CD1c-positive myeloid dendritic cell (primary cell): ENCODE measurements at regions not wholly inside any gene's neighbourhood (a gene's known extent, or its start where the extent isn't known, plus 50 kb on each side); places are given as distances from the start of the nearest gene placed in this dataset.

Experiments used
- DNase-seq: peaks from one replicate; pipeline ENCODE4 v3.0.0-alpha.2; 2016; ENCODE audit errors: extremely low spot score

DNA sequence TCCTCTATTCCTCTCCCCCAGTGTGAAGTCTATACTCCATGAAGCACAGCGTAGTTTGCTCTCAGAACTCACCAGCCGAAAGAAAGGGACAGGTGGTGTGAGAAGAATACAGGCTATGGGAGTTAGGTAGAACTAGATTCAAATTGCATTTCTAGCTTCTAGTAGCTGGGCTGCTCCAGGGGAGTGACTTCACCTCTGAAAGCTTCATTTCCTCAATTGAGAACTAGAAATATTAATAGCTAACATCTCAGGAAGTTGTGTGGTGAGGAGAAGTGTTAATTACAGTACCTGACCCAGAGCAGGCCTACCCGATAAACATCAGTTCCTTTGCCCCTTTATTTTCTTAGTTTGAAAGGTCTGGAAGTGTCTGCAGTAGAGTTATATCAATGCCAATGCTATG is 484.7 kb upstream of the TENM4 start:
- no peak for DNase-seq

DNA sequence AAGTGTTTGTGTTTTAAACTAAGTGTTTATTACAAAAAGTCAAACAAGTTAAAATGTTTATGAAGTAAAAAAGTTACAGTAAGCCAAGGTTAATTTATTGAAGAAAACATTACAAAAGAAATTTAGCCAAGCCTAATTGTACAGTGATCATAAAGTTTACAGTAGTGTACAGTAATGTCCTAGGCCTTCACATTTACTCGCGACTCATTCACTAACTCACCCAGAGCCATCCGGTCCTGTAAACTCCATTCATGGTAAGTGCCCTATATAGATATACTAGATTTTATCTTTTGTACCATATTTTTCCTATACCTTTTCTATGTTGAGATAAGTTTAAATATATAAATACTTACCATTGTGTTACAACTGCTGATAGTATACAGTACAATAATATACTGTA is 481.8 kb upstream of the TENM4 start:
- no peak for DNase-seq

DNA sequence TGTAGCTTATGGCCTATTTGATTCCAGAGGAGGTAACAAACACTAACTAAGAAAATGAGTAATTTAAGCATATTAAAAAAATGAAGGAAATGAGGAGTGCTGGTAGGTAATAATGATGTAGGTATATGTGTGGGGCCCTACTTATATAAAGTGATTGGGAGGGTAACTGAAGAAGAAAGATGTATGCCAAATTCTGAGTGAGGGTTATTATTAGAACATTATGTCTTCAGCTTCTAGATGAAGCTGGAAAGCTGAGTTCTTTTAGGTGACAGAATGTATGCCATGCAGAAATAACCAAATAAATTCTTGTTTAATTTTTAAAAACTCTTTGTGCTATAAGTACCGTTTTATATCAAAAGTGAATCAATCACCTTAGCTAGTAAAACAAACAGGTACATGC is 479.6 kb upstream of the TENM4 start:
- no peak for DNase-seq

DNA sequence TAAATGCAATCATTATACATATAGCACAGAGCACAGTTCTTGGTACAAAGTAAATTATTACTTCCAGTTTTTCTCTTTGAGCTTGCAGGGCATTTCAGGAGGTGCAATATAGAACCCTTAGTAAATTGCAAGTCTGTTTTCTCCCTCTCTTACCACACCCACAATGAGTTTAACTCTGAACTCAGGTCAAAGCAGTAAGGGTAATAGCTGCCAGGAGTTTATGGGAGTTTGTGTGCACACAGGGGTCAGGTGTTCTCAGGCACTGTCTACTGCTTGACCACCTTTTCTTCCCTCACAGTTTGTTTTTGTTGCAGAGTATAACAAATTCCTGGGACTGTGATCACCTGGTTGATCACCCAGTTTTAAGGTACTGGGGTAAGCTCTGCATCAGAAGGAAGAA is 478.5 kb upstream of the TENM4 start:
- no peak for DNase-seq

DNA sequence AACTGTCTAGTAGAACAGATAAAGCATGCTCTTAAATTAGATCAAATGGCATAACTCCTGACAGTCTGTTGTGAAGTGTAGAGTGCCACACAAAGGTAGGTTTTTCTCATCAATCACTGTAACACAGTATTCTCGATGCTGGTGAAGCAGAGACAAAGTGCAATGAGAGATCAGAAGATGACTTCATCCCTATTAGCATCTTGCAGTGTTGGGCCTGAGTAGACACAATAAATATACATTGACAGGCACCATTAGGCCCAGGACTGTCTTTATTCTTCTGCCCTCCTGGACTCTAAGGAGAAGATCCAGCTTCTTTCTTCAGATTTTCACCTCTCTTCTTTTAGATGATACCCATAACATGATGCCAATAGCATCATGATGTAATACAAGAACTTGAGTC is 478.0 kb upstream of the TENM4 start:
- no peak for DNase-seq

DNA sequence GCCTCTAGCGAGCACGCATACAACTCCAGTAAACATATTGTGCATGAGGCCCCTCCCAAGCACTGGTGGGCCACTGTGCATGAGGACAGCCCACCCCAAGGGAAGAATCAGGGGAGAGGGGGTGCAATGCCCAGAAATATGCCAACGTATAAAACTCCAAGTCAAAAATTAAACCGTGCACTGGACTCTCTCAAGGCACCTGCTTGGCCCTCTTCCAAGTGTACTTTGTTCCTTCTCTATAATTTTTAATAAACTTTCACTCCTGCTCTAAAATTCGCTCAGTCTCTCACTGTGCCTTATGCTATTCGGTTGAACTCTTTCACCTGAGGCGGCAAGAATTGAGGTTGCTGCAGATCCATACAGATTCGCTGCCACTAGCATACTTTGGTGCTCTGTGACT is 465.3 kb upstream of the TENM4 start:
- no peak for DNase-seq

DNA sequence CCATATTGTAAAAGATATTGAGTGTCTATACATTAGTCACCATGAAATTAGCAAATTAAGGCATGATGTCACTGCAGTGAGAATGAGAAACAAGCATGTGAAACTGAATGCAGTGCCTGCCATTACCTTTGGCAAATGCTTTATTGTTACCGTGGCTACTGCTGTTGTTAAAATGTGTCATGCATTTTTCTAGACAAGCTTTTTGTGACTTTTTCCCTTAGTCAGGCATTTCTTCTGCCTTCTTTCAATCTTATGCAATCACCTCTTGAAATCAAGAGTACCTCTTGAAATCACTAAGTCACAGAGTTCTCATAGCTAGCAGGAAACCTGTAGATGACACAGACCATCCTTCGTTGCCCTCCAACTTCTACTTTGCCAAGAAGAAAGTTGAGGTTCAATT is 461.7 kb upstream of the TENM4 start:
- DNase-seq = no peak

DNA sequence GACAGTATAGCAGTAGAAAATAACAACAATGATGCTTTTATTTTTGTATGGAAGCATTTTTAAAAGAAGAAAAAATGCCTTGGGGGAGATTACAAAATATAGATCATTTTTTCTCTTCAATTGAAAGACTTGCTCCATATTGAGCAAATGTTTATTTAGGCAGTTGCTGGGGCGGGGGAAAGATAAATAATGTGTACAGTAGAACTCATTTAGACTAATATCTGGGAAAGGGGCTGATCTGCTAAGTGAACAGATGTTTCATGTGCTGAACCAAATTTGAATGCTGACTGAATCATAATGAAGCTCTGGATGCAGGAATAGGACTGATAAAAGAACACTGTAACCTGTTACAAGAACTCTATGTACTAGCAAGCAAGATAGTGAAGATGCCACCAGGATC is 457.1 kb upstream of the TENM4 start:
- no peak for DNase-seq

DNA sequence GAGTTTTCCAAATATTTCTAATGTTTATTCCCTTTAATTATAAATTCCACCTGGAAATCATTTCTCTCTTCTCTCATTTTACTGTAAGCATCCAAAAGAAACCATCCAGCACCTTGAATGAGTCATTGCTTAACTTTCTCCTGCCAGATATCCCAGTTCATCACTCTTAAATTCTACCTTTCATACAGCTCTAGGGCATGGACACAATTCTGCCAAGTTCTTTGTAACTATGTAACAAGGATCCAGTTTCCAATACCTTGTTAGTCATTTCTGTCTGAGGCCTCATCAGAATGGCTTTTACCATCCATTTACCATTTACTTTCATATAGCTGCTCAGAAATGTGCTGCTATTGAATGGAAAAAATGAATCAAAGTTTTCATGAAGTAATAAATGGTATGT is 455.4 kb upstream of the TENM4 start:
- no peak for DNase-seq

DNA sequence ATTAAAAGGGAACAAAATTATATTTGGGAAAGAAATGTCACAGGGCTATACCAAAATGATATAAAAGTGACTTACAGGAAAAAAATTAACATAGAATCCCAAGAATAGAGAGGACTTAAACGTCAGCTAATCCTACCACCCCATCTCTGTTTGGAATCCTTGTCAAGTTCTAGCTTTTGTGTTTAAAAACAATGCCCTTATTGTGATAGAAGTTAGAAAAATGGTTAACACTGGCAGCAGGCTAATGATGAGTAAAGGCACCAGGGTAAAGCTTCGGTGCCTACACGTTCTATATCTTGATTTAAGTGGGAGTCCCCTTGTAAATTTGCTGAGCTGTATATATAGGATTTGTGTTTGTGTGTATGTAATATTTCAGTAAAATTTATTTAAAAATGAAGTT is 453.3 kb upstream of the TENM4 start:
- DNase-seq = no peak

DNA sequence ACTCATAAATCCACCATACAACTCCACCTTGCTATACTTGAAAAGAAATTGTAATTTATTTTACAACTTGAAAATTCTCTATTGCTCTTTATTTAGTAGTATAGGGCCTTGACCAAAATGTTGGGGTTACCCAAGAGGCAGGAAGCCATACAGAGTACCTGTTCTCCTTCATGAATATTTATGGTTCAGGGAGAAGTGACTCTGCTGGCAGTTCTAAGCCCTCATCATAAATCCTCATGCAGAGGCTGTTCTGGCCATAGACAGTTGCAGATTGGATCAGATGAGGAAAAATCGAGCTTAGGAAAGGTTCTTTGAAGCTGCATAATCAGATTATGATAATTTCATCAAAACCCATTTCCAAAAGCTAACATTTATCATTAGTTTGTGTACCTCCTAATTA is 449.4 kb upstream of the TENM4 start:
- no peak for DNase-seq

DNA sequence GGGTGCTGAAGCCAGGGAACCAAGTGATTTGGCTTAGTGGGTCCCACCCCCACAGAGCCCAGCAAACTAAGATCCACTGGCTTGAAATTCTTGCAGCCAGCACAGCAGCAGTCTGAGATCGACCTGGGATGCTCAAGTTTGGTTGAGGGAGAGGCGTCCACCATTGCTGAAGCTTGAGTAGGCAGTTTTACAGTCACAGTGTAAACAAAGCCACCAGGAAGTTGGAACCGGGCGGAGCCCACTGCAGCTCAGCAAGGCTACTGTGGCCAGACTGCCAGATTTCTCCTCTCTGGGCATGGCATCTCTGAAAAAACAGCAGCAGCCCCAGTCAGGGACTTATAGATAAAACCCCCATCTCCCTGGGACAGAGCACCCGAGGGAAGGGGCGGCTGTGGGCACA is 424.1 kb upstream of the TENM4 start:
- DNase-seq = no peak

DNA sequence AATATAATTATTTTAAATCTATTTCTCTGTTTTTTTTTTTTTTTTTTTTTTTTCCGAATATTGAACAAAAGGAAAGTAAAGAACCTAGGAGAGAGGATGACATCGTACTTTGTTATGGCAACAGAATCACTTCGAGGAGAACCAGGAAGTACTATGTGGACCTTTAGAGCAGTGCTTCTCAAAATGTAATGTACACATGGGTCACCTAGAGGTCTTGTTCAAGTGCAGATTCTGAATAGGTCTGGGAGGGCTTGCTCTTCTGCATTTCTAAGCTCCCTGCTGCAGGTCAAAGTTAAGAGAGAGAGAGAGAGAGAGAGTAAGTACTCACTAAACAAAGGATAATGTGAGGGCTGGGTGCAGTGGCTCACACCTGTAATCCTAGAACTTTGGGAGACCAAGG is 419.5 kb upstream of the TENM4 start:
- no peak for DNase-seq

DNA sequence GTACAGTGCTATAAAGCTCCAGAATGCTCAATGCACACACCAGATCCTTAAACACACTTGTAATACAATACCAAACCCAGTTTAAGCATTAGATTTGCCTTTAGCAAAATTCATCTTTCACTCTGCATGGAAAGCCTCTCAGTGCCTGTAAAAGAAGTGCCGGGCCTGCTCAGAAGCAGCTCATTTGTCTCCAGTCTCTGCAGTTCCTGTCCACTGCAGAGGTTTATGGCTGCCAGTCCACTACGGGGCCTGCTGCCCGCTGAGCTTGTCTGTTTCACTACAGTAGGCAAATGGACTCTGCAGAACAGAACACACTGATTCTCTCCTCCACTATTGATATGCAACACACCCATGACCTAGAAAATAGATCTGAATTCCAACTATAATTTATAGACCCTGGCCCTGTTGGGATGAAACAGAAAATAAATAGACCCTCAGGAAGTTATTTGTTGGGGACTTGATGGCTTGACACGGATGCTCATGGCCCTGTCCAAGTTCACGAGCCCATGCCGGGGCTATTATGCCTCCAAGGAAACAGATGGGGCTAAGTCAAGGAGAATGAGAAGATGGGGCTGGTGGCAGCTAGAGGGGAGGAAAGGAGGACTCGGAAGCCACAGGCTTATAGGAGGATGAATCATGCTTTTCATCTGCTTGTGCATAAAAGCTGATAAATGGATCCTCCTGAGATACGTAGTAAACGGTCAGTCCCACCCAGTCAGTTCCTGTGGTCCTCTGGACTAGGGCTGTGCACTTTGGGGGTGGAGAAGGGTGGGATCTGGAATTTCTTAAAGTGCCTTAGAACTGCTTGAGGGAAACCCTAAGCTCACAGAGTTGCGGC is 416.8 kb upstream of the TENM4 start:
- DNase-seq = no peak

DNA sequence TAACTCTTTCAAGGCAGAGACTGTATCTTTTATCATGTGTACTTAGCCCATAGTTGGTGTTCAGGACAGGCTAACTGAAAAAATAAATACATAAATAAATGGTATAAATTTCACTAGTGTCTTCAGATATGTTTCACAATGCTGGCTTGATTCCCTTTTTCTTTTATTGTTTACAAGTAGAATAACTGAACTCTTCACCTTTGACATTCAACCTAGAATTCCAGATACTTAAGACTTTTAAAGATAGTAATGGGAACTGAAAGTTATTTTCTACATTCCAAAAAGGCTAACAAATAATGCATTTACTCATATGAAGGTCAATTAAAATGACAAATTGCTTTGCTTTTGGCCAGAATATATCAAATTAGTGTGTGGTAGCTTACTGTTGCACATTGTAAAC is 411.3 kb upstream of the TENM4 start:
- DNase-seq = no peak

DNA sequence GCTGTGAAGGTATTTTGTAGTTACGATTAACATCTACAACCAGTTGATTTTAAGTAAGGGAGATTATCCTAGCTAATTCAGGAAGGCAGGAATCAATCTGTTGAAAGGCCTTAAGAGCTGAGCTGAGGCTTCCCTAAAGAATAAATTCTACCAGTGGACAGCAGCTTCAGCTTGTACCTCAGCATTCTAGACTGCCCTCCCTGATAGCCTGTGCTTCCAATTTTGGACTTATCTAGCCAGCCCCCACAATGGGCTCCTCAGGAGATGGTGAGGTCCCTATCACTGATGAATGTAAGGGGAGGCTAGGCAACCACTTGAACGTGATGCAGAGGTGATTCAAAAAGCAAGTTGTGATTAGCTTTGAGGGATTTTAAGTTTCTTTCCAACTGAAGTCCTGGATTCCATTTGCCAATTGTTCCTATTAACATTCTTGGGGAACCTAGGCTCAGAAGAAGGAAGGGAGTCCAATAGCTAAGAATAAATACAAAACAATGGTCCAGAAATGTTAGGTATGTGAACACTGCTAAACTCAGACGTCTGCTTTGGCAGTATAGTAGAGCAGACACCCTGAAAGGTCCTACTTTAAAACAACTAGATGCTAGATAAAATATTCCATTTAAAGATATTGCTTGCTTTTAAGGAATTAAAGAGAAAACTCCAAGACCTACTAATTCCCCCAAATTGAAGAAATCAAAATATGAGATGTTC is 404.3 kb upstream of the TENM4 start:
- DNase-seq = no peak

DNA sequence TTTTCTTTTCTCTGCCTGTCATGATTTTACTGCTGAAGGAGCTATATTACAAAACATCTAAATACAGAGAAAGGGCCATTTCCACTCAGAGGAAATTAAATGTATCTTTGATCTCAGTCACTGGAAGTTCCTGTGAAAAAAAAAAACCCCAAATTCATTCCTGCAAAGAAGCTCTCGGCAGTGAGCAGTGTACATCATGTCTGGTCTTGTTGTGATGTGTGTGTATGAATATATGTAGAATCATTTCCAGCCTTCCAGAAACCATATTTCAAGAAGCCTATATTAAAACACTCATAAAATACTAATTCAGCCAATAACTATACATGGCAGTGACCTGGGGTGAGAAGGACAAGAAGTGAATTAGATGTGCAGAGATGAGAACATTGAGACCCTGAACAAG is 393.2 kb upstream of the TENM4 start:
- no peak for DNase-seq

DNA sequence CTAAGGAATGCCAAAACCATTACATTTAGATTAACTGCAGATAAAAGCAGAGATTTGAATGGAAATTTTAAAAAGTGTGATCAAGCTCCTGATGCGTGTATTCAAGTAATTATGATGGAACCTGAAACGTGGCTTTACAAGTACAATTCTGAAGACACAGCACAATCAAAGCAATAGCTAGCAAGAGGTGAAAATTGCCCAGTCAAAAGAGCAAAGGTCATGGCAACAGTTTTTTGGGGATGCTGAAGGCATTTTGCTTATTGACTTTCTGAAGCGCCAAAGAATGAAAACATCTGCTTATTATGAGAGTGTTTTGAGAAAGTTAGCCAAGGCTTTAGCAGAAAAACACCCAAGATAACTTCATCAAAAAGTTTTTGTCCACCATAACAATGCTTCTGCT is 389.6 kb upstream of the TENM4 start:
- no peak for DNase-seq

DNA sequence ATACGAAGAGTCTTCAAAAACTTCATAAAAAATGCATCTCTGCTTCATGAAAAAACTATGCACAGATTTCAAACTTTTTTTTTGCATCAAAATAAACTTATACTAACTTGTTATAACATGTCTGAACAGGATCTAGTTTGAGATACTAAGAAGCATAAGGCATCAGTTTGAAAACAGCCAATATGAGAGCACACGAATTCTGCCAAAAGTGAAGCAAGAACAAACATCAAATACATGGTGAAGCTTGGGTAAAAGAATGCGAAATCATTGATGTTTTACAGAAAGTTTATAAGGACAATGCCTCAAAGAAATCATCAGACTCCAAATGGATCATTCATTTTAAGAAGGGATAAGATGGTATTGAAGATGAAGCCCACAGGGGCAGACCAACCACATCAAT is 389.1 kb upstream of the TENM4 start:
- DNase-seq = no peak

DNA sequence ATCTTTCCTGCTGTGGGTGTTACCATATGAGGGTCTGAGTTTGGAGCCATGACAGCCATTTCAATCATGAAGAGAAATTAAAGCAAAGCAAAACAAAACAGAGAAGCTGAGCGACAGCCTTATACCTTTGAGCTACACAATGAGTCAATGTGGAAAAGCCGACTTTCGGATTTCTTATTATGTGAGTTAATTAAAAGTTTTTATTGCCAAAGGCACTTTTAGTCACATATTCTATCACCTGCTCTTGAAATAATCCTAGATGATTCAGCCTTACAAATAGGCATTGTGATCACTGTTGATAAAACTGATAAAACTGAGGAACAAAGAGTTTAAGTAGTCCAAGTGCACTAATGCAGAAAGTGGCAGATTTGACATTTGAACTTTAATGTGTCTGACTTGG is 381.9 kb upstream of the TENM4 start:
- DNase-seq = no peak

DNA sequence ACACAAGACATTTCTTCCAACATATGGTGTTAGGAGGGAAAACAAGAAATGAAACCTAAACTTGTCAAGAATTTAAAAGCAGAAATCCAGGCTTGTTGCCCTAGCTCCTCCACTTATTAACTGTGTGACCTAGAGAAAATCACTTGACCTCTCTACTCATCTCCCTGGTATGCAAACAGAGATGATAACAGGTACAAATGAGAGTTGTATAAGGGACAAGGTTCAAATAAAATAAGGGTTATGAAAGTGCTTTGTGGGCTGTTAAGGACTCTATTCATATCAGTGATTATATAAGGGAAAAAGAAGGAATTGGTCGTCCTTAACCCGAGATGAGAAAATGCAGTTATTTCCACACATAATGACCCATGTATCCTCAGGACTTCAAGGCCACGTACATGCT is 372.7 kb upstream of the TENM4 start:
- no peak for DNase-seq

DNA sequence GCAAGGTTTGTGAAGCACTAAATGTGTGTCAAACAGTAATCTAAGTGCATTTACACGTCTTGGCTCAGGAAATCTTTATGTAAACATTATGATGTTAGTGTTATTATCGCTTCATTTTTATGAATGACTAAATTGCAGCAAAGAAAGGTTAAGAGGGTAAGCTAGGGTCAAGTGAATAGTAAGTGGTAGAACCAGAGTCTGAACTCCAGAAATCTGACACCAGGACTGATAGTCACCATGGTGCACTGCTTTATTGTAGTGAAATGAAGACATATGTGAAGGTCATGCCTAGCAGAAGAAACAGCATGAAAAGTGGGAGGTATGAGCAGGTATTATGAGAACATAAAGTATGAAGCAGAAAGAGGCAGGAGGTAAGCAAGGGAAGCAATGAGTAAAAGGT is 368.7 kb upstream of the TENM4 start:
- no peak for DNase-seq

DNA sequence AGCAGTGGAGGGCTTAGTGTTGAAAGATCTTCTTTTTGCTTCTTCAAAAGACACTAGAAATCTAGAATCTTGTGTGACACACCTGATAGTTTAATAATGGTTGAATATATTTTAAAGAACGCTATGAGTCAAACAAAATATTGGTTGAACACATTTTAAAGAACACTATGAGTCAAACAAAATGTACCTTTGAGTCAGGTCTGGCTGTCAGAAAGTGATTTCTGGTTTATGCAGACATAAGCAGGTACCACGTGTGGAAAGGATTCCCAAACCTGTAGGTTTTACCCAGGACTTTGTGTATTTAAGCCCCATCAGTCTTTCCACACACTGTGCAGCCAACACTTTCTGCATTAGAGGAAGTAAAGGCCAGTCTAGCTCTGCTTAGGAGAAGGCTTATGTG is 366.7 kb upstream of the TENM4 start:
- DNase-seq = no peak

DNA sequence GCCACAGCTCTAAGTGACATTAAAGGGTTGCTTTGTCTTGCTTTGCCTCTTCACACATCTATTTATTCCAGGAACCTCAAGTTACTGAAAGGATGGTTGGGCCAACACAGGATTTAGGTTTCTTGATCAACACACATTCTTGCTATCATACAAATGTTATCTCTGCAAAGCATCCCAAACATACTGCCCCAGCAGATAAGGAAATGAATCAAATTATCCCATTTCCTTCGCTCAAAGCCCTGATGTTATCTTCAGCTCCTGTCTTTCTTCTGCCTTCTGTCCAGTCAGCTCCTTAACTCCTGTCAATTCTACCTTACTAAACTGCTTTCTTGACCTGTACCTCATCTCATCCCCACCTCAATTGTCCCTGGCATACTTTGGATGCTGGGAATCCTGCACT is 355.9 kb upstream of the TENM4 start:
- DNase-seq = no peak
